A673 (cell line): ENCODE measurements at regions not wholly inside any gene's neighbourhood (a gene's known extent, or its start where the extent isn't known, plus 50 kb on each side); places are given as distances from the start of the nearest gene placed in this dataset.
A peak's percentile ranks its signal among the peaks of the same experiment; 100 is the strongest.

Experiments used
- BruUV-seq: library from RNA; stranded (reverse); fragments of 400-500 nt; replicated peaks from 2 replicates; lab custom pipeline; 2021; lab: Mats Ljungman, UMichigan
- CTCF ChIA-PET: fragments of 300-600 bp; sonication (Branson Sonifier 250); formaldehyde crosslinking; loops from one replicate; lab custom pipeline; 2022; ENCODE audit warnings: antibody characterized with exemption; lab: Charles Lee
- POLR2A ChIA-PET: fragments of 300-600 bp; sonication (Branson Sonifier 250); formaldehyde crosslinking; loops from one replicate; lab custom pipeline; 2022; ENCODE audit warnings: antibody characterized with exemption; ENCODE audit not compliant: low non-redundant PET; lab: Charles Lee
- DNase-seq: peaks from one replicate; pipeline ENCODE4 v3.0.0-alpha.2; 2015; ENCODE audit warnings: low spot score
- H3K27ac ChIP-seq: fragments of 200-600 bp; sonication (generic); 2 replicates; pipeline ENCODE4 v1.5.1; 2016; ENCODE audit warnings: mixed run types, low read depth, mild to moderate bottlenecking, mixed read lengths, antibody characterized with exemption, low read length; ENCODE audit not compliant: poor library complexity, severe bottlenecking
- H3K27me3 ChIP-seq: fragments of 200-600 bp; sonication (generic); replicated peaks from 2 replicates; pipeline ENCODE4 v1.6.1; 2017; ENCODE audit warnings: mixed run types, low read depth, mild to moderate bottlenecking, mixed read lengths, antibody characterized with exemption, low read length; ENCODE audit not compliant: insufficient read depth, poor library complexity
- H3K36me3 ChIP-seq: fragments of 200-600 bp; sonication (generic); 2 replicates; pipeline ENCODE4 v1.6.1; 2016; ENCODE audit warnings: mixed run types, mild to moderate bottlenecking, mixed read lengths, antibody characterized with exemption, low read length; ENCODE audit not compliant: insufficient read depth, poor library complexity, severe bottlenecking
- H3K4me1 ChIP-seq: fragments of 200-600 bp; sonication (generic); 2 replicates; pipeline ENCODE4 v1.6.1; 2017; ENCODE audit warnings: mixed run types, mild to moderate bottlenecking, mixed read lengths, antibody characterized with exemption, low read length; ENCODE audit not compliant: insufficient read depth, poor library complexity, severe bottlenecking
- H3K4me3 ChIP-seq: fragments of 200-600 bp; sonication (generic); 2 replicates; pipeline ENCODE4 v1.5.1; 2016; ENCODE audit warnings: low read depth, mixed run types, mild to moderate bottlenecking, mixed read lengths, low read length; ENCODE audit not compliant: poor library complexity, severe bottlenecking
- H3K9me3 ChIP-seq: fragments of 200-600 bp; sonication (generic); 2 replicates; pipeline ENCODE4 v1.6.1; 2016; ENCODE audit warnings: mixed run types, low read depth, mild to moderate bottlenecking, mixed read lengths, antibody characterized with exemption, low read length; ENCODE audit not compliant: poor library complexity, severe bottlenecking
- CTCF ChIP-seq: fragments of 300-800, 200-600 bp; sonication (generic); conservative IDR thresholded peaks from 2 replicates; pipeline ENCODE4 v1.5.1; 2017; ENCODE audit warnings: low read depth, mild to moderate bottlenecking, antibody characterized with exemption, low read length, moderate library complexity, mixed read lengths
- EZH2 ChIP-seq: fragments of 200-600 bp; sonication (generic); IDR thresholded peaks from 2 replicates; pipeline ENCODE4 v1.6.1; 2017; ENCODE audit warnings: borderline replicate concordance, low read depth, mild to moderate bottlenecking, mixed read lengths, antibody characterized with exemption, low read length; ENCODE audit not compliant: poor library complexity, severe bottlenecking
- intact Hi-C: fragments of 100-400 bp; cut with micrococcal nuclease; formaldehyde crosslinking; loops from one replicate; pipeline ENCODE4 v1.10.0; 2022; ENCODE audit not compliant: unreplicated experiment

GRCh38 chr6:105485456-105485855 is 82.6 kb upstream of the PREP start:
- no TSS peak for BruUV-seq

GRCh38 chr6:105484238-105485161 is 81.6 kb upstream of the PREP start:
- H3K4me3 ChIP-seq, result no peak overlapping the region
- BruUV-seq, result no TSS peak
- no peak overlapping the region for H3K27ac ChIP-seq
- no peak for TF ChIP-seq EZH2
- TF ChIP-seq CTCF, result peak; percentile 85
- H3K9me3 ChIP-seq, result no peaks in the 10 kb centered on the region
- no peaks in the 10 kb centered on the region for H3K4me1 ChIP-seq
- intact Hi-C loops, result loop anchor here (2.0 to 5.0 kb wide), 3 partner anchors 248 to 816 kb away; no protein-coding TSS in a partner anchor
- H3K27me3 ChIP-seq, result no peaks in the 10 kb centered on the region
- H3K36me3 ChIP-seq, result no peaks in the 10 kb centered on the region
- DNase-seq, result peak; percentile 66
- CTCF ChIA-PET, result no interaction called here
- POLR2A ChIA-PET, result no interaction called here

More at GRCh38 chr6:105485456-105485855, 82.6 kb upstream of the PREP start:
- TF ChIP-seq CTCF (no peak), EZH2 (no peak)
- H3K4me1 ChIP-seq, result no peaks in the 10 kb centered on the region
- DNase-seq, result no peak
- POLR2A ChIA-PET, result no interaction called here
- intact Hi-C loops, result loop anchor here (2.0 kb wide), 1 partner anchor 815 kb away; no protein-coding TSS in a partner anchor
- H3K27ac ChIP-seq, result no peak overlapping the region
- H3K9me3 ChIP-seq, result no peaks in the 10 kb centered on the region
- CTCF ChIA-PET, result no interaction called here
- H3K4me3 ChIP-seq, result no peak overlapping the region
- H3K27me3 ChIP-seq, result no peaks in the 10 kb centered on the region
- no peaks in the 10 kb centered on the region for H3K36me3 ChIP-seq

GRCh38 chr6:105483492-105483891 is 80.6 kb upstream of the PREP start:
- ChIA-PET POLR2A (no interaction called here), CTCF (no interaction called here)
- intact Hi-C loops, result loop anchor here (5.0 kb wide), 2 partner anchors 249 to 739 kb away; no protein-coding TSS in a partner anchor
- no peaks in the 10 kb centered on the region for H3K27me3 ChIP-seq
- BruUV-seq, result no TSS peak
- no peak for DNase-seq
- H3K36me3 ChIP-seq, result no peaks in the 10 kb centered on the region
- H3K4me3 ChIP-seq, result no peak overlapping the region
- no peaks in the 10 kb centered on the region for H3K4me1 ChIP-seq
- no peak overlapping the region for H3K27ac ChIP-seq
- H3K9me3 ChIP-seq, result no peaks in the 10 kb centered on the region
- no peak for TF ChIP-seq CTCF
- no peak for TF ChIP-seq EZH2
